Ovary (tissue), 3 donors: ENCODE measurements at regions not wholly inside any gene's neighbourhood (a gene's known extent, or its start where the extent isn't known, plus 50 kb on each side); places are given as distances from the start of the nearest gene placed in this dataset.

ENCODE experiments used
- EP300 ChIP-seq: sonication (generic); formaldehyde crosslinking; IDR thresholded peaks from one replicate; pipeline ENCODE4 v1.6.1; 2017; ENCODE audit warnings: antibody characterized with exemption
- POLR2A ChIP-seq: fragments of 450-650 bp; IDR thresholded peaks from one replicate; pipeline ENCODE4 v1.6.1; 2017; ENCODE audit warnings: antibody characterized with exemption, mild to moderate bottlenecking, moderate library complexity
- TF ChIP-seq, protein P1 (sequence below), 3 donors: fragments of 450-650 bp in 2 of 3; fragments of 200-600 bp in 1 of 3; IDR thresholded peaks; one replicate each; pipeline versions ENCODE4 v1.5.1 to v1.8.0; 2016 to 2022; ENCODE audit warnings: antibody characterized with exemption in 3 of 3, mild to moderate bottlenecking in 1 of 3
- donor health status: DM: no; HTN: no; CAD: no.

- TF ChIP-seq, protein P1, sequence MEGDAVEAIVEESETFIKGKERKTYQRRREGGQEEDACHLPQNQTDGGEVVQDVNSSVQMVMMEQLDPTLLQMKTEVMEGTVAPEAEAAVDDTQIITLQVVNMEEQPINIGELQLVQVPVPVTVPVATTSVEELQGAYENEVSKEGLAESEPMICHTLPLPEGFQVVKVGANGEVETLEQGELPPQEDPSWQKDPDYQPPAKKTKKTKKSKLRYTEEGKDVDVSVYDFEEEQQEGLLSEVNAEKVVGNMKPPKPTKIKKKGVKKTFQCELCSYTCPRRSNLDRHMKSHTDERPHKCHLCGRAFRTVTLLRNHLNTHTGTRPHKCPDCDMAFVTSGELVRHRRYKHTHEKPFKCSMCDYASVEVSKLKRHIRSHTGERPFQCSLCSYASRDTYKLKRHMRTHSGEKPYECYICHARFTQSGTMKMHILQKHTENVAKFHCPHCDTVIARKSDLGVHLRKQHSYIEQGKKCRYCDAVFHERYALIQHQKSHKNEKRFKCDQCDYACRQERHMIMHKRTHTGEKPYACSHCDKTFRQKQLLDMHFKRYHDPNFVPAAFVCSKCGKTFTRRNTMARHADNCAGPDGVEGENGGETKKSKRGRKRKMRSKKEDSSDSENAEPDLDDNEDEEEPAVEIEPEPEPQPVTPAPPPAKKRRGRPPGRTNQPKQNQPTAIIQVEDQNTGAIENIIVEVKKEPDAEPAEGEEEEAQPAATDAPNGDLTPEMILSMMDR (IDR thresholded peaks at IDR 0.05), result no peak
- no peak for TF ChIP-seq POLR2A
- TF ChIP-seq EP300, result no peak
Observed at GRCh38 chr1:238767321-238767720, 619.0 kb upstream of the CHRM3 start.
